Keratinocyte (primary cell): ENCODE measurements at regions not wholly inside any gene's neighbourhood (a gene's known extent, or its start where the extent isn't known, plus 50 kb on each side); places are given as distances from the start of the nearest gene placed in this dataset.

ENCODE experiments used
- CTCF ChIP-seq, 3 experiments: IDR thresholded peaks in 1 of 3; conservative IDR thresholded peaks in 1 of 3; optimal IDR thresholded peaks in 1 of 3; 2 replicates in 2 of 3; 3 replicates in 1 of 3; pipeline versions ENCODE3 to v1.5.1; 2011; ENCODE audit warnings: low read length in 3 of 3, mild to moderate bottlenecking in 3 of 3, moderate library complexity in 2 of 3, control low read depth in 1 of 3, inconsistent platforms in 1 of 3; ENCODE audit not compliant: insufficient read depth in 2 of 3; ENCODE audit errors: extremely low read depth in 1 of 3
- EZH2 ChIP-seq: IDR thresholded peaks from one replicate; pipeline ENCODE4 v1.6.1; 2012; ENCODE audit warnings: inconsistent platforms, mild to moderate bottlenecking, low read length, moderate library complexity

- no peak for TF ChIP-seq CTCF (optimal IDR thresholded peaks at IDR 0.05 in 1 of 3, IDR thresholded peaks at IDR 0.05 in 1 of 3, conservative IDR thresholded peaks at IDR 0.05 in 1 of 3; ENCODE audit: extremely low read depth in 1 of 3, insufficient read depth in 2 of 3, low read length in 3 of 3)
- TF ChIP-seq EZH2 = no peak
Measured at GRCh38 chr20:24236201-24236600, 233.2 kb upstream of the SYNDIG1 start.
